ENCODE measurements at regions not wholly inside any gene's neighbourhood (a gene's known extent, or its start where the extent isn't known, plus 50 kb on each side); places are given as distances from the start of the nearest gene placed in this dataset.

DNA sequence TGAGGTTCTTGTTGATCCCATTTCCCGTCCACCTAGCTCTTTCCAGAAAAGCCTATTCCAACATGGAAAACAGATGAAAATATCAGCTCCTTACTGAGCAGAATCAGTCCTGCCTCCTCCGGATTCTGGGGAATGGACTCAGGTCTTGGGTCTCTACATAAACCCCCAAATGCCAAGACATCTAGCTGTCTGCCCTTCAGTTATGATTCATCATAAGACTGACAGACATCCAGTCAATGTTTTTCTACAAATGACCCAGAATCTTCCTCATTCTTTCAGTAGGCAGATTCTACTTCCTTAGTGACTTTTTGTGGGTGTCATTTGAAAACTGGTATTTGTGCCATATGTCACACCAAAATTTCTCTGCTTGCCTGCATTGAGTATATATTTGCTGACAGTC, 103.0 kb upstream of the TGFBR2 start:
- Histone ChIP-seq H3K4me3 (ENCODE audit: insufficient read depth, low read length) (no peak overlapping the region), H3K4me2 (ENCODE audit: insufficient read depth, low read length) (no peak overlapping the region), H3K36me3 (ENCODE audit: insufficient read depth, low read length) (no peaks in the 10 kb centered on the region), H3K9me3 (ENCODE audit: low read depth, low read length) (no peaks in the 10 kb centered on the region), H3K79me2 (ENCODE audit: insufficient read depth, low read length) (no peaks in the 10 kb centered on the region), H3K27ac (ENCODE audit: low read depth, low read length) (no peak overlapping the region), H2AFZ (ENCODE audit: low read length) (no peak overlapping the region), H3K27me3 (ENCODE audit: insufficient read depth, low read length) (no peaks in the 10 kb centered on the region), H4K20me1 (ENCODE audit: insufficient read depth, low read length) (no peaks in the 10 kb centered on the region), H3K4me1 (ENCODE audit: insufficient read depth, low read length) (peaks cover 14% of the 10 kb centered on the region)
- no peak for TF ChIP-seq CTCF (IDR thresholded peaks at IDR 0.05; ENCODE audit: extremely low read depth, low read depth, low read length)
- no peak for DNase-seq (ENCODE audit: insufficient read length, low spot score, missing footprints)

DNA sequence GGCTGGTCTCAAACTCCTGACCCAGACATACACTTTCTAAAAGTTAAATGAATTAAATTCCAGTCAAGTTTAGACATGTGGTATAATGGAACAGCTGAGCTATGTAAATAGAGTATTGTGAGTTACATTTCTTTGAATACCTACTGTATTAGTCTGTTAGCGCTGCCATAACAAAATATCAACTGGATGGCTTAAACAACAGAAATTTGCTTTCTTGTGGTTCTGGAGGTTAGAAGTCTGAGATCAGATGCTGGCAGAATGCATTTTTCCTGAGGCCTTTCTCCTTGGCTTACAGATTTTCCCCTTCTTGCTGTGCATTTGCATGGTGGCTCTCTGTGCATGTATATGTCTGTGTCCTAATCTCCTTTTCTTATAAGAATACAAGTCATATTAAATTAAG, 101.5 kb upstream of the TGFBR2 start:
- H3K4me1 ChIP-seq (ENCODE audit: insufficient read depth, low read length), result peaks cover 14% of the 10 kb centered on the region
- H3K36me3 ChIP-seq (ENCODE audit: insufficient read depth, low read length), result no peaks in the 10 kb centered on the region
- H3K4me3 ChIP-seq (ENCODE audit: insufficient read depth, low read length), result no peak overlapping the region
- no peaks in the 10 kb centered on the region for H4K20me1 ChIP-seq (ENCODE audit: insufficient read depth, low read length)
- H2AFZ ChIP-seq (ENCODE audit: low read length), result no peak overlapping the region
- no peaks in the 10 kb centered on the region for H3K9me3 ChIP-seq (ENCODE audit: low read depth, low read length)
- H3K4me2 ChIP-seq (ENCODE audit: insufficient read depth, low read length), result no peak overlapping the region
- H3K27ac ChIP-seq (ENCODE audit: low read depth, low read length), result no peak overlapping the region
- no peaks in the 10 kb centered on the region for H3K79me2 ChIP-seq (ENCODE audit: insufficient read depth, low read length)
- no peak for TF ChIP-seq CTCF (IDR thresholded peaks at IDR 0.05; ENCODE audit: extremely low read depth, low read depth, low read length)
- no peak for DNase-seq (ENCODE audit: insufficient read length, low spot score, missing footprints)
- no peaks in the 10 kb centered on the region for H3K27me3 ChIP-seq (ENCODE audit: insufficient read depth, low read length)

DNA sequence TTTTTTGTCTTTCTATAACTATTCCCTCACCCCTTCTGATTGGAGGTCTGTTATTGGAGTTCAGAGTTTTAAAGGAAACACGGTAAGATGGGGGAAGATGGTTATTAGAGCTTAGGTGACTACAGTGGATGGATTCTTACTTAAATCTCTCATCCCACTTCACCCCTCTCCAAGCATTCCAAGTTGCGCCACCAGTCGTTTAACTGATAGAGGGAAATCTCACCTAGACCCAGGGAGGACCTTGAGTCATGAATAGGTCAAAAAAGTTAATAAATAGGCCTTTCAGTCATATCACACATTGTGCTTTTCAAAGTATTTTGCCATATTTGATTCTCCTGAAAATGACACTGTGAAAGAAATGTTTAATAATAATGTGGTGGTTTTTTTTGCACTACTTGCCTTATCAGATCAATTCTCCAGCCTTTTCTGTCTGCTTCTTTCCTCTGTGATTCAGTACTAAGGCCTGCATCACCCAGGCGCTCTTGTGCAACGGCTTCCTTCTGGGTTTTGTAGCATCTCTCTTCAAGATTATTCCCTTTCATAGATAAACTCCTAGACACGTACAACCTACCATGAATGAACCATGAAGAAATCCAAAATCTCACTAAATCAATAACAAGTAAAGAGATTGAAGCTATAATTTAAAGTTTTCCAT, 100.4 kb upstream of the TGFBR2 start:
- Histone ChIP-seq H3K4me2 (ENCODE audit: insufficient read depth, low read length) (no peak overlapping the region), H2AFZ (ENCODE audit: low read length) (no peak overlapping the region), H3K27me3 (ENCODE audit: insufficient read depth, low read length) (no peaks in the 10 kb centered on the region), H3K9me3 (ENCODE audit: low read depth, low read length) (no peaks in the 10 kb centered on the region), H3K79me2 (ENCODE audit: insufficient read depth, low read length) (no peaks in the 10 kb centered on the region), H3K4me1 (ENCODE audit: insufficient read depth, low read length) (peaks cover 18% of the 10 kb centered on the region), H3K36me3 (ENCODE audit: insufficient read depth, low read length) (no peaks in the 10 kb centered on the region), H4K20me1 (ENCODE audit: insufficient read depth, low read length) (no peaks in the 10 kb centered on the region), H3K27ac (ENCODE audit: low read depth, low read length) (no peak overlapping the region), H3K4me3 (ENCODE audit: insufficient read depth, low read length) (no peak overlapping the region)
- TF ChIP-seq CTCF (IDR thresholded peaks at IDR 0.05; ENCODE audit: extremely low read depth, low read depth, low read length), result no peak
- DNase-seq (ENCODE audit: insufficient read length, low spot score, missing footprints), result peak; percentile 51

- no peaks in the 10 kb centered on the region for H4K20me1 ChIP-seq (ENCODE audit: insufficient read depth, low read length)
- no peak overlapping the region for H3K4me2 ChIP-seq (ENCODE audit: insufficient read depth, low read length)
- no peak for TF ChIP-seq CTCF (IDR thresholded peaks at IDR 0.05; ENCODE audit: extremely low read depth, low read depth, low read length)
- H3K27me3 ChIP-seq (ENCODE audit: insufficient read depth, low read length), result no peaks in the 10 kb centered on the region
- no peak overlapping the region for H2AFZ ChIP-seq (ENCODE audit: low read length)
- no peak for DNase-seq (ENCODE audit: insufficient read length, low spot score, missing footprints)
- no peaks in the 10 kb centered on the region for H3K36me3 ChIP-seq (ENCODE audit: insufficient read depth, low read length)
- H3K4me3 ChIP-seq (ENCODE audit: insufficient read depth, low read length), result no peak overlapping the region
- no peaks in the 10 kb centered on the region for H3K79me2 ChIP-seq (ENCODE audit: insufficient read depth, low read length)
- H3K9me3 ChIP-seq (ENCODE audit: low read depth, low read length), result no peaks in the 10 kb centered on the region
- no peak overlapping the region for H3K27ac ChIP-seq (ENCODE audit: low read depth, low read length)
- peaks cover 24% of the 10 kb centered on the region for H3K4me1 ChIP-seq (ENCODE audit: insufficient read depth, low read length)
Observed at GRCh38 chr3:30508339-30508738, 98.1 kb upstream of the TGFBR2 start.
